Nephron (organoid): ENCODE measurements at regions not wholly inside any gene's neighbourhood (a gene's known extent, or its start where the extent isn't known, plus 50 kb on each side); places are given as distances from the start of the nearest gene placed in this dataset.
A peak's percentile ranks its signal among the peaks of the same experiment; 100 is the strongest.

Experiments
- H3K27ac Mint-ChIP-seq, 3 experiments: 2 replicates each; pipeline ENCODE4 v1.8.0; 2020; ENCODE audit warnings: mixed read lengths in 3 of 3, mild to moderate bottlenecking in 2 of 3, moderate library complexity in 1 of 3
- H3K27me3 Mint-ChIP-seq: 2 replicates; pipeline ENCODE4 v1.8.0; 2021; ENCODE audit warnings: low read depth, mild to moderate bottlenecking, moderate library complexity, mixed read lengths
- H3K36me3 Mint-ChIP-seq: 2 replicates; pipeline ENCODE4 v1.8.0; 2020; ENCODE audit warnings: low read depth, mixed read lengths
- H3K4me1 Mint-ChIP-seq: 2 replicates; pipeline ENCODE4 v1.8.0; 2020; ENCODE audit warnings: mixed read lengths
- H3K4me3 Mint-ChIP-seq, 3 experiments: 2 replicates each; pipeline ENCODE4 v1.8.0; 2020; ENCODE audit warnings: mild to moderate bottlenecking in 3 of 3, mixed read lengths in 3 of 3, moderate library complexity in 2 of 3
- H3K9me3 Mint-ChIP-seq: 2 replicates; pipeline ENCODE4 v1.8.0; 2020; ENCODE audit warnings: mixed read lengths
- TF ChIP-seq, protein P1 (sequence below), 3 experiments: fragments of 200-600 bp; sonication (generic); IDR thresholded peaks; one replicate each; pipeline ENCODE4 v1.5.0; 2021; ENCODE audit warnings: antibody characterized with exemption in 3 of 3; ENCODE audit not compliant: unreplicated experiment in 3 of 3

DNA sequence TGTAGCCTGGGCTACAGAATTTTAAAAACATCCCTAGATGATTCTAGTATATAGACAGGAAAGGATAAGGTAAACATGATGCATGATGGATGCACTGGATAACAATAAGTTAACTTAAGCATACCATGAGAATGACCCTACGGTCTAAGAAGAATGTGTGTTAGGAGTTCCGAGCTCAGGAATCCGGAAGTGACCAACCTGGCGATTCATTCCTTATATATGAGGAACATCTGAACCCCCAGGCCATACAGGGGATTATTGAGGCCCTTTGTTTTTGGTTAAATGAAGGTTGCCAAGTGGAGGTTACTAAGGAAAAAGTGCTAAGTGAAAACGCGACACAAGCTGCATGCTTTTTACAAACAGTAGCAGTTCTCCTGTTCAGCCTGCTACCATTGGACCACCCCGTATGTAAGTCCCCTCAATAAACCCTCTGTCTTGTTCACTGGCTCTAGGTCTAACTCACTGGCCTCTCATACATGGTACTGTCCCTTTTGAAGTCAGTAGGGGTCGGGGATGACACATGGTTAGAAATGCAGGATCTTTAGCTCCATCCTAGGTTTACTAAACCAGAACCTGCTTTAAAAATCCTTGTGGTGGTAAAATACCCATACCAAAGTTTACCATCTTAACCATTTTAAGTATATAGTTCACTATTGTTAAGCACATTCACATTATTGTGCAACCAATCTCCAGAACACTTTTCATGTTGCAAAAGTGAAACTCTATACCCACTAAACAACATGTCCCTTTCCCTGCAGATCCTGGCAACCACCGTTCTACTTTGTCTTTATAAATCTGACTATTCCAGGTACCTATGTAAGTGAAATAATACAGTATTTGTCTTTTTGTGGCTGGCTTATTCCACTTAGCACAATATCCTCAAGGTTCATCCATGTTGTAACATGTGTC lies 111.0 kb upstream of the MAP4K3 start:
- Mint-ChIP-seq H3K4me3 (no peak overlapping the region), H3K27ac (no peak overlapping the region), H3K9me3 (no peaks in the 10 kb centered on the region), H3K4me1 (no peaks in the 10 kb centered on the region), H3K36me3 (no peaks in the 10 kb centered on the region), H3K27me3 (no peaks in the 10 kb centered on the region)
- TF ChIP-seq, protein P1, sequence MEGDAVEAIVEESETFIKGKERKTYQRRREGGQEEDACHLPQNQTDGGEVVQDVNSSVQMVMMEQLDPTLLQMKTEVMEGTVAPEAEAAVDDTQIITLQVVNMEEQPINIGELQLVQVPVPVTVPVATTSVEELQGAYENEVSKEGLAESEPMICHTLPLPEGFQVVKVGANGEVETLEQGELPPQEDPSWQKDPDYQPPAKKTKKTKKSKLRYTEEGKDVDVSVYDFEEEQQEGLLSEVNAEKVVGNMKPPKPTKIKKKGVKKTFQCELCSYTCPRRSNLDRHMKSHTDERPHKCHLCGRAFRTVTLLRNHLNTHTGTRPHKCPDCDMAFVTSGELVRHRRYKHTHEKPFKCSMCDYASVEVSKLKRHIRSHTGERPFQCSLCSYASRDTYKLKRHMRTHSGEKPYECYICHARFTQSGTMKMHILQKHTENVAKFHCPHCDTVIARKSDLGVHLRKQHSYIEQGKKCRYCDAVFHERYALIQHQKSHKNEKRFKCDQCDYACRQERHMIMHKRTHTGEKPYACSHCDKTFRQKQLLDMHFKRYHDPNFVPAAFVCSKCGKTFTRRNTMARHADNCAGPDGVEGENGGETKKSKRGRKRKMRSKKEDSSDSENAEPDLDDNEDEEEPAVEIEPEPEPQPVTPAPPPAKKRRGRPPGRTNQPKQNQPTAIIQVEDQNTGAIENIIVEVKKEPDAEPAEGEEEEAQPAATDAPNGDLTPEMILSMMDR (IDR thresholded peaks at IDR 0.05; ENCODE audit: unreplicated experiment in 3 of 3) = no peak

DNA sequence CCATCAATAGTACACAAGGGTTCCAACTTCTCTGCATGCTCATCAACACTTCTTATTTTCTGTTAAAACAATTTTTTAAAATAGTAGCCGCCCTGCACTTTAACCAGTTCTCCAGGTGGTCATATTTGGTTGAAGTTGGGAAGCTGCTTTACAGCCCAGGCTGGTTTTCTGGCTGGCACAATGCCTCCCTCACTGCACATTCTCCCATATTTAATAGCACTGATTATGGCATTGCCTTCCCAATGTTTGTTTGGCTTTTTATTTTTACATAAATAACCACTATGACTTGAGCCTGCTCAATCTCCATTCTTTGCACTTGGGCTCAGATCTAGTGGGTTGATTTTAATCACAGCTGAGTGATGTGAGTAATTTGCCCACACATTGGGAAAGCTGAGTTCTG lies 111.9 kb upstream of the MAP4K3 start:
- Mint-ChIP-seq H3K27me3 (no peaks in the 10 kb centered on the region), H3K9me3 (no peaks in the 10 kb centered on the region), H3K27ac (no peak overlapping the region), H3K4me1 (no peaks in the 10 kb centered on the region), H3K36me3 (no peaks in the 10 kb centered on the region), H3K4me3 (no peak overlapping the region)
- TF ChIP-seq, protein P1 (IDR thresholded peaks at IDR 0.05; ENCODE audit: unreplicated experiment in 3 of 3) = no peak

DNA sequence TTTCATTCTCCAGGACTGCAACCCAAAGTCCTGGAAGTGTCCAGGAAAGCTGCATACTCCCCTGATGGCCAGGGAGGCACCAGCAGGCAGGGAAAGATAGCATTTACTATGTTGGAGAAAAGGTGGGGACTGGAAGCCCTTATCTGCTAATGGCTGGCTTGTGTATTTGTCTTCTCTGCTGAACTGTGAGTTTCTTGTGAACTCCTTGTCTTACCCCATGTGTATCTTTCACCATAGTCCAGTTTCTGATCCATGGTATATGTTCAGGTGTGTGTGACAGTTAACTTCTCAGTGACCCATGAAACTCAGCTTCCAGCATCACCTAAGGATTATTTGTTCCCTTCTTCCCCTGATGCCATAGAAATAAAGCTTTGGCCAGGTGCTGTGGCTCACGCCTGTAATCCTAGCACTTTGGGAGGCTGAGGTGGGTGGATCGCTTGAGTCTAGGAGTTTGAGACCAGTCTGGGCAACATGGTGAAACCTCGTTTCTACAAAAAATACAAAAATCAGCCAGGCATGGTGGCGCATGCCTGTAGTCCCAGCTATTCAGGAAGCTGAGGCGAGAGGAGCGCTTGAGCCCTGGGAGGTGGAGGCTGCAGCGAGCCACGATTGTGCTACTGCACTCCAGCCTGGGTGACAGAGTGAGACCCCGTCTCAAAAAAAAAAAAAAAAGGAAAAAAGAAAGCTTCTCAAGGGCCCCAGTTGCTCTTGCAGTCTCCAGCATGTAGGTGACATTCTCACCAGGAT lies 112.8 kb upstream of the MAP4K3 start:
- Mint-ChIP-seq H3K36me3 (no peaks in the 10 kb centered on the region), H3K27me3 (no peaks in the 10 kb centered on the region)

DNA sequence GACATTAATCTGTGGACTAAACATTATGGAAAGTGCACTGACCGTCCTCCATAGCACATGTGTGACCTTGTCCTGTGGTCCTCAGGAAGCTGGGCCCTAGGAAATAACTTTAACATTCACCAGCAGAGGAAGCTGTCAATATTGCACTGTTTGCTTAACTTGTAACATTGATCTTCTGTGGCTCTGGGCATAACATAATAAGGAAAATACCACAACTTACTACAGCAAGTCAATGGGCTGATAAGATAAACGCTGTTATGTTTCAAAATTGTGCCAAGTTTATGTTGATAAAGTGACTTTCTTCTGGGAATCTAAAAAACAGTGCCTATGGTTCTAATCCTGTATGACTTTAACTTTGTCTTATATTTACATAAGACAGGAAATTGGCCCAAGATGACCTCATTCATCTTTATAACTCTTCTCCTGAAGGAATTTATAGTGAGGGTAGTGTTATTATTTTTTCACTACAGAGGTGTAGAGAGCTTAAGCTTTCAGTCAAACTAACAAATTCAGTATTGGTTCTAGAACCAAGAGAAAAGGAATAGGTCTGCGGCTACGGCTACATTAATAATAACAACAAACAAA lies 113.7 kb upstream of the MAP4K3 start:
- Mint-ChIP-seq H3K9me3 (peaks cover under 1% of the 10 kb centered on the region), H3K27ac (peak overlapping the region in 1 of 3 experiments; percentile 53), H3K4me1 (no peaks in the 10 kb centered on the region), H3K27me3 (no peaks in the 10 kb centered on the region), H3K4me3 (no peak overlapping the region), H3K36me3 (no peaks in the 10 kb centered on the region)
- TF ChIP-seq, protein P1 (IDR thresholded peaks at IDR 0.05; ENCODE audit: unreplicated experiment in 3 of 3) = no peak

More for the DNA sequence above, 112.8 kb upstream of the MAP4K3 start:
- H3K9me3 Mint-ChIP-seq = no peaks in the 10 kb centered on the region
- TF ChIP-seq, protein P1 (IDR thresholded peaks at IDR 0.05; ENCODE audit: unreplicated experiment in 3 of 3) = no peak
- H3K4me1 Mint-ChIP-seq = no peaks in the 10 kb centered on the region
- no peak overlapping the region for H3K4me3 Mint-ChIP-seq
- no peak overlapping the region for H3K27ac Mint-ChIP-seq

DNA sequence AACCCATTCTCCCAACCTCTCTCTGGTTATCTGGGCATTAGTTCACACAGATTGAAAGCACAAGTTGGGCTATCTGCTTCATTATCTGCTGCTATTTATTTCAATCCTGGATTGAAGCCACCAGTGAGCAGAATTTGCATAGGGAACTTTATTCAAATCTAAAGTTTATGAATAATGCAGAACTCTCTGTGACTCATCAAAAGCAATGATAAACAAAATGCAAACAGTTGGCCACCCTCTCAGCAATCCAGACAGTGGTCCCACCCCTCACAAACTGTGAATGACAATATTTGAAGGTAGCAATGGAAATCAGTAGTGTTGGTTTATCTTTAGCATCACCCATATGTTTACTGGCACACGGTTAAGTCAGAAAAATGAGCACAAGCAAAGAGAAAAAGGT lies 106.8 kb upstream of the TMEM178A start:
- Mint-ChIP-seq H3K27ac (no peak overlapping the region), H3K9me3 (peaks cover 38% of the 10 kb centered on the region), H3K36me3 (peaks cover 12% of the 10 kb centered on the region), H3K27me3 (no peaks in the 10 kb centered on the region), H3K4me1 (peaks cover 7% of the 10 kb centered on the region), H3K4me3 (no peak overlapping the region)
- TF ChIP-seq, protein P1 (IDR thresholded peaks at IDR 0.05; ENCODE audit: unreplicated experiment in 3 of 3) = no peak
